ENCODE measurements at regions not wholly inside any gene's neighbourhood (a gene's known extent, or its start where the extent isn't known, plus 50 kb on each side); places are given as distances from the start of the nearest gene placed in this dataset.

GRCh38 chr2:20147351-20147750 is 77.6 kb downstream of the SDC1 start (continued):
- TF ChIP-seq ZBTB33 (IDR thresholded peaks at IDR 0.05; ENCODE audit: extremely low read depth, insufficient replicate concordance, low read length) = no peak

- Histone ChIP-seq H3K27ac (ENCODE audit: low read depth, low read length) (no peak overlapping the region), H3K9me3 (ENCODE audit: control insufficient read depth in 1 of 2, insufficient read depth in 1 of 2, low read depth in 1 of 2, low read length in 2 of 2) (no peaks in the 10 kb centered on the region), H3K4me2 (ENCODE audit: low read length) (no peak overlapping the region), H3K9ac (ENCODE audit: low read length) (no peak overlapping the region), H3K4me1 (ENCODE audit: control insufficient read depth in 1 of 2, insufficient read depth in 2 of 2, low read length in 2 of 2) (peaks cover 0 to 16% of the 10 kb centered on the region in 2 experiments; a peak in 3 of 4 replicates), H3K4me3 (replicated peaks in 1 of 2; ENCODE audit: low read depth in 1 of 2, low read length in 2 of 2) (no peak overlapping the region), H3K9me2 (ENCODE audit: insufficient read depth) (no peaks in the 10 kb centered on the region), H3K36me3 (ENCODE audit: control insufficient read depth in 1 of 2, insufficient read depth in 2 of 2, low read length in 2 of 2) (no peaks in the 10 kb centered on the region), H2AFZ (ENCODE audit: low read depth, low read length, poor library complexity, severe bottlenecking) (no peak overlapping the region), H3K27me3 (ENCODE audit: insufficient read depth, low read length) (no peaks in the 10 kb centered on the region), H4K20me1 (ENCODE audit: insufficient read depth) (no peaks in the 10 kb centered on the region), H3K79me2 (ENCODE audit: insufficient read depth, low read length) (no peaks in the 10 kb centered on the region)
- ATAC-seq = no peak
- POLR2A ChIA-PET = no interaction called here
- CTCF ChIA-PET = no interaction called here
- no TSS peak for BruUV-seq (replicated peaks)
- no peak for DNase-seq (ENCODE audit: low read depth, low spot score)
- RAD21 ChIA-PET (ENCODE audit: low non-redundant PET in 1 of 2, low total read pairs in 2 of 2, uncharacterized antibody in 2 of 2, unreplicated experiment in 2 of 2) = no interaction called here
- TF ChIP-seq SRF (IDR thresholded peaks at IDR 0.05; ENCODE audit: low read depth) (no peak), POLR2A (IDR thresholded peaks at IDR 0.05; ENCODE audit: borderline replicate concordance, extremely low read depth, insufficient read depth, insufficient read length) (no peak), JUND (IDR thresholded peaks at IDR 0.05) (no peak), CTCF (IDR thresholded peaks at IDR 0.05 in 2 of 3, conservative IDR thresholded peaks at IDR 0.05 in 1 of 3; ENCODE audit: borderline replicate concordance in 1 of 3, insufficient read depth in 1 of 3, low read depth in 2 of 3, low read length in 2 of 3) (no peak), MAX (IDR thresholded peaks at IDR 0.05) (no peak), RAD21 (IDR thresholded peaks at IDR 0.05; ENCODE audit: low read depth) (no peak), ZBTB33 (IDR thresholded peaks at IDR 0.05; ENCODE audit: extremely low read depth, insufficient replicate concordance, low read length) (no peak), SIN3A (IDR thresholded peaks at IDR 0.05; ENCODE audit: low read depth) (no peak), ZNF274 (IDR thresholded peaks at IDR 0.05; ENCODE audit: low read depth, low read length) (no peak)
- intact Hi-C loops (cut with micrococcal nuclease) = no loop called here
These were observed 78.5 kb downstream of the SDC1 start for GRCh38 chr2:20146401-20146800.
